GM12878 (cell line): ENCODE measurements at regions not wholly inside any gene's neighbourhood (a gene's known extent, or its start where the extent isn't known, plus 50 kb on each side); places are given as distances from the start of the nearest gene placed in this dataset.

Source experiments
- TF ChIP-seq, protein P1 (sequence below), 3 experiments: IDR thresholded peaks in 2 of 3; conservative IDR thresholded peaks in 1 of 3; 2 replicates each; pipeline ENCODE4 v1.5.1; 2011; ENCODE audit warnings: low read depth in 3 of 3, low read length in 3 of 3, mild to moderate bottlenecking in 3 of 3, control low read depth in 2 of 3, moderate library complexity in 2 of 3, inconsistent platforms in 1 of 3, mixed read lengths in 1 of 3; ENCODE audit not compliant: control insufficient read depth in 2 of 3, insufficient read depth in 1 of 3; ENCODE audit errors: extremely low read depth in 1 of 3
- TF ChIP-seq, protein P2 (sequence below): fragments of 450-650 bp; formaldehyde crosslinking; IDR thresholded peaks from 2 replicates; pipeline ENCODE4 v1.4.0; 2020; ENCODE audit warnings: mild to moderate bottlenecking, moderate library complexity

DNA sequence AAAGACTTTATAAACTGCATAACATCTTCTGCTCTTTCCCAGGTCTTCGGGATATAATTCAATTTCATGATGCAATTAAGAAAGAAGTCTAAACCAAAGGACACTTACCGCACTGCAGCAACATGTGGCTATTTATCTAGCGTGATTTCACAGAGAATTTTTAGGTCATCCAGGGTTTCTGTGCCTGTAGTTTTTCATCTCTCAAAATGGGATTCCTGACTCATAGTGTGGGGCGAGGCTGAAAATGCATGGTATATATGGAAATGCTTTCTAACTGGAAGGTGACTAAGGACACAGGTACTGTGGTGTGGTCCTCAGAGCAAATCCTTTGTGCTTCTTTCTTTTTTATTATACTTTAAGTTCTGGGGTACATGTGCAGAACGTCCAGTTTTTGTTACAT lies 557.7 kb upstream of the KLF4 start:
- TF ChIP-seq, protein P1, sequence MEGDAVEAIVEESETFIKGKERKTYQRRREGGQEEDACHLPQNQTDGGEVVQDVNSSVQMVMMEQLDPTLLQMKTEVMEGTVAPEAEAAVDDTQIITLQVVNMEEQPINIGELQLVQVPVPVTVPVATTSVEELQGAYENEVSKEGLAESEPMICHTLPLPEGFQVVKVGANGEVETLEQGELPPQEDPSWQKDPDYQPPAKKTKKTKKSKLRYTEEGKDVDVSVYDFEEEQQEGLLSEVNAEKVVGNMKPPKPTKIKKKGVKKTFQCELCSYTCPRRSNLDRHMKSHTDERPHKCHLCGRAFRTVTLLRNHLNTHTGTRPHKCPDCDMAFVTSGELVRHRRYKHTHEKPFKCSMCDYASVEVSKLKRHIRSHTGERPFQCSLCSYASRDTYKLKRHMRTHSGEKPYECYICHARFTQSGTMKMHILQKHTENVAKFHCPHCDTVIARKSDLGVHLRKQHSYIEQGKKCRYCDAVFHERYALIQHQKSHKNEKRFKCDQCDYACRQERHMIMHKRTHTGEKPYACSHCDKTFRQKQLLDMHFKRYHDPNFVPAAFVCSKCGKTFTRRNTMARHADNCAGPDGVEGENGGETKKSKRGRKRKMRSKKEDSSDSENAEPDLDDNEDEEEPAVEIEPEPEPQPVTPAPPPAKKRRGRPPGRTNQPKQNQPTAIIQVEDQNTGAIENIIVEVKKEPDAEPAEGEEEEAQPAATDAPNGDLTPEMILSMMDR (IDR thresholded peaks at IDR 0.05 in 2 of 3, conservative IDR thresholded peaks at IDR 0.05 in 1 of 3; ENCODE audit: control insufficient read depth in 2 of 3, extremely low read depth in 1 of 3, insufficient read depth in 1 of 3, low read depth in 3 of 3, low read length in 3 of 3): no peak
- TF ChIP-seq, protein P2, sequence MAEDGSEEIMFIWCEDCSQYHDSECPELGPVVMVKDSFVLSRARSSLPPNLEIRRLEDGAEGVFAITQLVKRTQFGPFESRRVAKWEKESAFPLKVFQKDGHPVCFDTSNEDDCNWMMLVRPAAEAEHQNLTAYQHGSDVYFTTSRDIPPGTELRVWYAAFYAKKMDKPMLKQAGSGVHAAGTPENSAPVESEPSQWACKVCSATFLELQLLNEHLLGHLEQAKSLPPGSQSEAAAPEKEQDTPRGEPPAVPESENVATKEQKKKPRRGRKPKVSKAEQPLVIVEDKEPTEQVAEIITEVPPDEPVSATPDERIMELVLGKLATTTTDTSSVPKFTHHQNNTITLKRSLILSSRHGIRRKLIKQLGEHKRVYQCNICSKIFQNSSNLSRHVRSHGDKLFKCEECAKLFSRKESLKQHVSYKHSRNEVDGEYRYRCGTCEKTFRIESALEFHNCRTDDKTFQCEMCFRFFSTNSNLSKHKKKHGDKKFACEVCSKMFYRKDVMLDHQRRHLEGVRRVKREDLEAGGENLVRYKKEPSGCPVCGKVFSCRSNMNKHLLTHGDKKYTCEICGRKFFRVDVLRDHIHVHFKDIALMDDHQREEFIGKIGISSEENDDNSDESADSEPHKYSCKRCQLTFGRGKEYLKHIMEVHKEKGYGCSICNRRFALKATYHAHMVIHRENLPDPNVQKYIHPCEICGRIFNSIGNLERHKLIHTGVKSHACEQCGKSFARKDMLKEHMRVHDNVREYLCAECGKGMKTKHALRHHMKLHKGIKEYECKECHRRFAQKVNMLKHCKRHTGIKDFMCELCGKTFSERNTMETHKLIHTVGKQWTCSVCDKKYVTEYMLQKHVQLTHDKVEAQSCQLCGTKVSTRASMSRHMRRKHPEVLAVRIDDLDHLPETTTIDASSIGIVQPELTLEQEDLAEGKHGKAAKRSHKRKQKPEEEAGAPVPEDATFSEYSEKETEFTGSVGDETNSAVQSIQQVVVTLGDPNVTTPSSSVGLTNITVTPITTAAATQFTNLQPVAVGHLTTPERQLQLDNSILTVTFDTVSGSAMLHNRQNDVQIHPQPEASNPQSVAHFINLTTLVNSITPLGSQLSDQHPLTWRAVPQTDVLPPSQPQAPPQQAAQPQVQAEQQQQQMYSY (CRISPR knock-in tag): no peak
